GM21381 (cell line): ENCODE measurements at regions not wholly inside any gene's neighbourhood (a gene's known extent, or its start where the extent isn't known, plus 50 kb on each side); places are given as distances from the start of the nearest gene placed in this dataset.
A peak's percentile ranks its signal among the peaks of the same experiment; 100 is the strongest.
"Not testable (repeated sequence)": the region's sequence is repeated elsewhere in the genome, so short reads cannot be mapped to it uniquely, and the experiment has no call there.

ENCODE experiments used
- ATAC-seq: cut with Tn5 transposase; IDR thresholded peaks from one replicate; pipeline ENCODE4 v1.9.1; 2021; ENCODE audit warnings: mild to moderate bottlenecking, moderate library complexity; ENCODE audit not compliant: unreplicated experiment

DNA sequence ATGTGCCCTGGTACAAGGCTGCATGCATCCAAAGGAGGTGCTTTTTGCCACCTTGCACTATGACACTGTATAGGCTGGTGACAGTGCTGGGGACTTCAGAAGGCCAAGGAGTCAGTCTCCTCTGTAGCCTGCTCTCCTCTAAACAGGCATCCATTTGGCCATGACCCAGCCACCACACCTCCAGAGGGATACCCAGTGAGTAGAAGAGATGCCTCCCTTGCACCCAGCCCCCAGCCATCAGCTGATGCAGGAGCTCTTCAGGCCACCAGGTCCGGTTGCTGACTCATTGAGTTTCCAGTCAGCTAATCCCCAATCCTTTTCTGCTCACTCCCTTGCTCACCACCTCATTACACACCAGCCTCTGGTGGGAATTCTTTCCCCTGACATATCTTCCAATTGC is 99.8 kb downstream of the PJA1 start:
- ATAC-seq, result no peak

- ATAC-seq, result no peak
These were observed 101.8 kb downstream of the PJA1 start for GRCh38 chrX:69063486-69063885.

GRCh38 chrX:69062493-69062892 is 102.8 kb downstream of the PJA1 start:
- ATAC-seq, result no peak

- ATAC-seq, result no peak
These were observed 104.4 kb downstream of the PJA1 start for GRCh38 chrX:69060631-69061408.

DNA sequence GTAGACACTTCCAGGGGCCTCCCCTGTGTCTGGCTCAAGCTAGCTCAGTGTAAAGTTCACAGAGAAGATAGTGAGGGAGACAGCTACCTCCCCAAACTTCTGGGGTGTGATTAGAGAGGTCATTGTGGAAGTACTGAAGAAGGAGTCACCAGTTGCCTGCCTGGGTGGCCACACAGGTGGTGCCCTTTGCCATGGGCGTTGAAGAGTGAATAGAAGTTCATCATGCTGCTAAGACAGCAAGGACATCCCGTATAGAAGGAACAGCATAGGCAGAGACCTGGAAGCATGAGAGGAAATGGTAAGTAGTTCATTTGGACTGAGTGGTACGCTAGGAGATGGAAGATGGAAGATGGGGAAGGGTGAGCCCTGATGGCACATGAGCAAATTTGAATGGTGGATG is 110.1 kb downstream of the PJA1 start:
- ATAC-seq, result no peak

DNA sequence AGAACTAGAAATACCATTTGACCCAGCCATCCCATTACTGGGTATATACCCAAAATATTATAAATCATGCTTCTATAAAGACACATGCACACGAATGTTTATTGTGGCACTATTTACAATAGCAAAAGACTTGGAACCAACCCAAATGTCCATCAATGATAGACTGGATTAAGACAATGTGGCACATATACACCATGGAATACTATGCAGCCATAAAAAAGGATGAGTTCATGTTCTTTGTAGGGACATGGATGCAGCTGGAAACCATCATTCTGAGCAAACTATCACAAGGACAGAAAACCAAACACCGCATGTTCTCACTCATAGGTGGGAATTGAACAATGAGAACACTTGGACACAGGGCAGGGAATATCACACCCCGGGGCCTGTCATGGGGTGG is 110.8 kb downstream of the PJA1 start:
- not testable (repeated sequence) for ATAC-seq

DNA sequence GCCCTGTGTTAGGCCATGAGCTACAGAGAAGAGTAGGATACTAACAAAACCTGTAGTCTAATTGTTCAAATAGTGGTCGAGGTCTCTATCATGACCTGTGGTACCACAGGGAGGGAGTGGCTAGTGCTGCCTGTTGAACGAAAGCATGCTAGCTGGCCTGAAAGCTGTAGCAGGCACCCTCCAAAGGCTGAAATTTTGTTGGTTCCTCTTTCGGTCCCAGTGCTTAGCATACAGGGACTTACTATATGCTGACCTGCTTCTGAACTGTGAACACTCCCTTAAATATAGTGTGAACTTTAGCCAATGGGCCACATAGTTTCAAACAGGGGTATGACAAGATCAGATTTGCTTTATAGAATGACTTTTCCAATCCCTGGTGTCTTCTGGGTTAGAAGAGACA is 113.4 kb downstream of the PJA1 start:
- no peak for ATAC-seq

DNA sequence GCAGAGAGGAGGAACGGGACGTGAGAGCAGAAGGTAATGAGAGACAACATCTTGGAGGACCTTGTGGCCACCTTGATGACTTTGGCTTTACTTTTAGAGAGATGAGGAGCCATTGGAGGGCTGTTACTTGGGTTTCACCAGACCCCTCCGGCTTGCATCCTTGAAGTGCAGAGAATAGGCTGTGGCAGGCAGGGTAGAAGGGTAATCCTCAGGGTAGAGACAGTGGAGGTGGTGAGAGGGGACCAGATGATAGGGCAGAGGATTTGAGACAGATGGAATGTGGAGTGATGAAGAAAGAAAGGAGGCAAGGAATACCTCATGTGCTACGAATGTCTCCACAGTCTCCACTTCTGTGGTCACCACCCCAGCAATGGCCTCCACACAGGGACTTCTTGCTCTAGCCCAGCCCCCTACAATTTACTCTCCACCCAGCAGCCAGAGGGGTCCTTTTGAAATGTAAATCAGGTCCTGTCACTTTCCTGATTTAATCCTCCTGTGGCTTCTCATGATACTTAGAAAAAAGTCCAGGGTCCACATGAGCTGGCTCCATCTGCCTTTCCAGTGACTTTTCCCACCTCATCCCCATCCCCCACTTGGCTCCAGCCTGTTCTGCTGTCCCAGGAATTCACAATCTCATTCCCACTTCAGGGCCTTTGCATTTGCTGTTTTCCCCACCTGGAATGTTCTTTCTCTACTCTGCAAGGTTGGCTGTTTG is 115.0 kb downstream of the PJA1 start:
- ATAC-seq, result no peak

GRCh38 chrX:69046996-69047490 is 118.2 kb downstream of the PJA1 start:
- ATAC-seq, result no peak

DNA sequence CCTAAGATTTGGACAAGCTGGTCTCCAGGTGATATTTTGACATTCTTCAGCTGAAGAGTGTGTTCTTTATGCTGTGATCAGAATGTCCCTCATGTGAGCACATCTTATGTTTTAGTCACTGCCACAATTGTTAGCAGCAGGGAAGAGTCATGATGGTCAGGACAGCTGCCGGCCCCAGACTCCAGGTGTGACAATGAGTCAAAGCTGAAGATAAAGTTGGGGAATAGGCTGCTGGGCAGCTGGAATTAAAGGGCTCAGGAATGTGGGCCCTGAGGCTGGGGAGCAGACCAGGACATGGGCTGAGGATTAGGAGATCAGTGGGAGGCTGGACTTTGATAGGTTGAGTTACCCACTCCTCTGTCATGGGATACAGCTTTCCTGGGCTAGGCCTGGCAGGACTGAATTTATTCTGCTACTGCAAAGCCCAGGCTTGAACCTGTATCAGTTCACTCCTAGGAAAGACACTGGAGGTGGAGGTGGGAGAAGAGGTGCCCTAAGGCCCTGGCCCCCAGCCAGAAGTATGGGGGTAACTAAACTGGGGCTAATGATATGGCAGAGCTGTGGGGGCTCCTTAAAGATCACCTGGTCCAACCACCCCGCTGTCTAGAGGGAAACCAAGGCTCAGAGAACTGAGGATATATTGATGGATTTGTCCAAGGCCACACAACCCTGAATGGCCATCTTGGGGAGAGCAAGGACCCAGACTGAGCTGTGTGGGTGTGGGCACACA is 119.5 kb downstream of the PJA1 start:
- no peak for ATAC-seq

GRCh38 chrX:69038816-69039215 is 126.4 kb downstream of the PJA1 start:
- no peak for ATAC-seq

DNA sequence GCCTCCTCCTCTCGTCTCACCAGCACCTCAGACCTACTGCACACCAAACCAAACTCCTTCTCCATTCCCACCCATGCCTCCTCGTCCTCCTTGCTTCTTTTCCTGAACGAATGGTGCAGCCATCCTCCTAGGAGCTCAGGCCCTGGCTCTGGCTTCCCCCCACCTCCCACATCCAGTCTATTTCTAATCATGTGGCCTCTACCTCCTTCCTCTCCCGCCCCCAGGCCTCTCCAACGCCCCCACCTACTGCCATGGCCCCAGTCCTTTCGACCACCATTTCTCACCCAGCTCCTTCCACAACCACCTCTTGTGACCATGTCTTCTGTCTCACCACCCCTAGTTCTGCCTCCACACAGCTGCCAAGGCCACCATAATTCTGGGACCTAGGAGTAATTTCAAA is 127.1 kb downstream of the PJA1 start:
- ATAC-seq, result no peak

- ATAC-seq, result no peak
These were observed 127.5 kb downstream of the PJA1 start for GRCh38 chrX:69037786-69038185.

GRCh38 chrX:69036674-69037573 is 128.3 kb downstream of the PJA1 start:
- ATAC-seq, result no peak

DNA sequence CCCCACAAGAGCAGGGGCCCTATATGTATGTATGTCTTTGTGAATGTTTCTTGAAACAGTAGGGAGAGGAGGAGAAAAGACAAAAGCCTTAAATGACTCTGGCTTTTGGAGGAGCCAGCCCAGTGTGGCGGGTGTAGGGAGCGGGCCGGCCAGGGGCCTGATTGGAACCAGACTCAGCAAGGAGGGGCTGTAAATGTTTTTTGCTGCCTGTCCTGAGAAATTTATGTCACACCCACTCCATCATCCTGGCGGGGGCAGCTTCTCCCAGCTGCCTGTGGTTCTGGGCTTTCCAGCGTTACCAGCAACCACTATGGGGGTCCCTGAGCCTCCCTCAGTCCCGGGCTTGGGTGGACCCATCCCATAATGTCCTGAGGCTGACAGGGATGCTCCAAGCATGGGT is 130.8 kb downstream of the PJA1 start:
- ATAC-seq, result no peak

GRCh38 chrX:69033936-69034335 is 131.3 kb downstream of the PJA1 start:
- no peak for ATAC-seq

DNA sequence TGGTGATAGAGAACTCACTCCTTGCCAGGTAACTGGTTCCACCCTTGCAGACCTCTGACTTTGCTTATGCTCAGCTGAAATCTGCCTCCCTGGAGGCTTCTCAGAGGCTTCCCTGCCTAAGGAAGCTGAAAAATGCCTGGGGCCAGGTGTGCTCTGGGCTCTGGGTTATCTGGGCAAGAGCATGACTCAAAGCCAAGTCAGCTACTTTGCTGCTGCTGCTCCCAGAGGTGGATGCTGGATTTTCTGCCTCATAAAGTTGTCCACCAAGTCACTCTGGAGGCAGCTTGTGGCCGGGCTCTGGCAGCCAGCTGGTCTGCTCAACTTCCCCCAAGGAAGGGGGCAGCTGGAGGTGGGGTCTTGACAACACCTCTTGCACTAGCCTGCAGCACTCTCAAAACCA is 132.7 kb downstream of the PJA1 start:
- ATAC-seq, result no peak

- ATAC-seq, result no peak
These were observed 133.3 kb downstream of the PJA1 start for GRCh38 chrX:69031971-69032391.

DNA sequence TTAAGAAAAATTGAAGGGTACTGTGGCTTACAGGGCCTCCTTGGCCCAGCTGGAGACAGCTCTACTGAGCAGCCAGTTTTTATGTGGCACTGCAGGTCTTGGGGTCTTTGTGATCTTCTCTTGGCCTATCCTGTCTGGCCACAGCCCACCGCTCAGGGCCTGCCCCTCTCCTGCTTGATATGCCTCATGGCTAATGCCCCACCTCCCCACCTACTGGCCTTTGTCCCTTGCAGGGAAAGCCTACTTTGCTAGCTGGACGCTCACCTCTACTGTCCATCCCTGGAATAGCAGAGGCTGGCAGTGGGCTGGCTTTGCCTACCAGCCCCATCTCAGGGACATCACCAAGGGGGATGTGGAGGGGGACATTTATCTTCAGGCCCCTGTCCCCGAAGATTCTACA is 134.1 kb downstream of the PJA1 start:
- no peak for ATAC-seq

GRCh38 chrX:69029771-69030170 is 135.5 kb downstream of the PJA1 start:
- no peak for ATAC-seq

DNA sequence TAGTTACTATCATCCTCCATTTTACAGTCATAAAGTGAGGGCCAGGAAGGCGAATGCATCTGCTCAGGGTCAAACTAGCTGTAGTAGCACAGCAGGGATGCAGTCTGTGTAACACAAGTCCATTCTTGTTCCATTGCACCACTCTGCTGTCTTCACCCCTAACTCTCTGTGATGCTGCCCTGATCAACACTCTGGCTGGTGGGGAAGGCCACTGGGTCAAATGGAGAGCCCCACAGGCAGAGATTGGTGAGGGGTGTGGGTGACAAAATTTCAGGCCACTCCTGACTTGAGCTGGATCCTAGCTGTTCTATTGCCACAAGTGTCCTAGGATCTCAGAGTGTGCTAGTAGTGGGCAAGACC is 136.5 kb downstream of the PJA1 start:
- ATAC-seq, result peak; percentile 24
